ENCODE measurements at regions not wholly inside any gene's neighbourhood (a gene's known extent, or its start where the extent isn't known, plus 50 kb on each side); places are given as distances from the start of the nearest gene placed in this dataset.

- DNase-seq (ENCODE audit: extremely low read depth in 1 of 4, low spot score in 3 of 4) (no peak), ATAC-seq (no peak), FAIRE-seq (no peak)
- in situ Hi-C loops (cut with MboI) = no loop called here
- no peak overlapping the region for H3K4me3 ChIP-seq
- no peaks in the 10 kb centered on the region for H3K9me3 ChIP-seq (replicated peaks; ENCODE audit: control insufficient read depth, insufficient read depth, low read depth, low read length)
- H3K79me2 ChIP-seq (ENCODE audit: control insufficient read depth, insufficient read depth, low read length) = no peaks in the 10 kb centered on the region
- BruUV-seq (replicated peaks) = no TSS peak
- CTCF ChIA-PET (ENCODE audit: low intra/inter-chr PET ratio) = no interaction called here
- no peak overlapping the region for H3K27ac ChIP-seq (ENCODE audit: extremely low read depth, low read depth, low read length)
- H3K9ac ChIP-seq (ENCODE audit: insufficient read depth in 1 of 2, low read depth in 2 of 2, low read length in 2 of 2) = no peak overlapping the region
- POLR2A ChIA-PET = interaction anchor here (0.6 to 1.3 kb wide), 5 partner anchors 9 to 66 kb away, joined by 3 read pairs; no protein-coding TSS in a partner anchor
- no peaks in the 10 kb centered on the region for H3K9me1 ChIP-seq (ENCODE audit: control insufficient read depth, insufficient read depth, low read length)
- peaks cover 41 to 83% of the 10 kb centered on the region in 2 experiments for H3K27me3 ChIP-seq (ENCODE audit: control insufficient read depth in 2 of 2, insufficient read depth in 2 of 2, low read length in 2 of 2)
- no peaks in the 10 kb centered on the region for H3K4me1 ChIP-seq (replicated peaks in 1 of 2; ENCODE audit: control insufficient read depth in 2 of 2, insufficient read depth in 2 of 2, low read length in 2 of 2)
- no peak overlapping the region for H3K4me2 ChIP-seq (ENCODE audit: insufficient read depth, low read length)
- no peaks in the 10 kb centered on the region for H3K36me3 ChIP-seq (ENCODE audit: control insufficient read depth, insufficient read depth, low read length)
- no peak overlapping the region for H2AFZ ChIP-seq (ENCODE audit: low read depth, low read length)
- TF ChIP-seq ZNF316 (IDR thresholded peaks at IDR 0.05) (peak; percentile 44; the same call in 1 of the 2 replicates), ZNF212 (CRISPR knock-in tag; IDR thresholded peaks at IDR 0.05) (no peak), ZNF41 (CRISPR knock-in tag; conservative IDR thresholded peaks at IDR 0.05) (no peak), C11orf30 (IDR thresholded peaks at IDR 0.05; ENCODE audit: low read depth) (peak; percentile 43; the same call in 1 of the 2 replicates)
- peaks cover 2% of the 10 kb centered on the region; the same call in 1 of the 2 replicates for H4K20me1 ChIP-seq (replicated peaks; ENCODE audit: control insufficient read depth, insufficient read depth, low read length)
- WGBS (ENCODE audit: insufficient coverage, low coverage, missing lambda C conversion rate) = 11% methylated on average over 13 of the region's 13 CpGs
- intact Hi-C loops (cut with micrococcal nuclease) = no loop called here
Observed at GRCh38 chr1:38114241-38115026, 67.8 kb upstream of the POU3F1 start.

DNA sequence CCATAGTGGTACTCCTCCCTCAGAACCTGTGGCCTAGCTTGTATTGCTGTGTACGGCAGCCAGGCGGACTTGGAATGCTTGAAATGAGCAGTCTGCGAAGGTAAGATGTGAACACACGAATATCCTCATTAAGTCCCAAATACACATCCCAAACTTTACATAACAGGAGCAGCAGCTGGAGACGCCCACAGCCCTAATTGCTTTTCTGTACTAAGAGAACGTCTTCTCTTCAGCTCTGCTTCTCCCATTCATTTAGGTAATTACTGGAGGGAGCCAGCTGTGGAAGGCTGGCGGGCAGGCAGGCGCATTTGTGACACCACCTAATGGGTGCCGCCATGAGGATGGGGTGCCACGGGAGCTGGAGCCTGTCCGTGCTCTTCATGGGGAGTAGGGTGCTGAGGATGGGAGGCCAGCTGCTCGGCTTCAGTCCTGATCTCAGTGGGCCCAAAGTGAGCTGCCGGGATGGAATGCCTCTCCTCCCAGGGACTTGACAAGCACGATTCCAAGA, 66.6 kb upstream of the POU3F1 start:
- DNase-seq (ENCODE audit: extremely low read depth in 1 of 4, low spot score in 3 of 4) = no peak
- Histone ChIP-seq H3K79me2 (ENCODE audit: control insufficient read depth, insufficient read depth, low read length) (no peaks in the 10 kb centered on the region), H2AFZ (ENCODE audit: low read depth, low read length) (no peak overlapping the region), H3K9me3 (replicated peaks; ENCODE audit: control insufficient read depth, insufficient read depth, low read depth, low read length) (no peaks in the 10 kb centered on the region), H3K9ac (ENCODE audit: insufficient read depth in 1 of 2, low read depth in 2 of 2, low read length in 2 of 2) (no peak overlapping the region), H4K20me1 (replicated peaks; ENCODE audit: control insufficient read depth, insufficient read depth, low read length) (peaks cover 2% of the 10 kb centered on the region; the same call in 1 of the 2 replicates), H3K27ac (ENCODE audit: extremely low read depth, low read depth, low read length) (no peak overlapping the region), H3K36me3 (ENCODE audit: control insufficient read depth, insufficient read depth, low read length) (no peaks in the 10 kb centered on the region), H3K4me3 (no peak overlapping the region), H3K4me2 (ENCODE audit: insufficient read depth, low read length) (no peak overlapping the region), H3K9me1 (ENCODE audit: control insufficient read depth, insufficient read depth, low read length) (no peaks in the 10 kb centered on the region), H3K4me1 (replicated peaks in 1 of 2; ENCODE audit: control insufficient read depth in 2 of 2, insufficient read depth in 2 of 2, low read length in 2 of 2) (no peaks in the 10 kb centered on the region), H3K27me3 (ENCODE audit: control insufficient read depth in 2 of 2, insufficient read depth in 2 of 2, low read length in 2 of 2) (peaks cover 34 to 73% of the 10 kb centered on the region in 2 experiments)
- ATAC-seq = peak; percentile 30; the same call in 1 of the 3 replicates
- no peak for FAIRE-seq
- no TSS peak for BruUV-seq (replicated peaks)
- ChIA-PET POLR2A (interaction anchor here (0.8 to 1.0 kb wide), 3 partner anchors 28 to 90 kb away, joined by 3 to 4 read pairs (median 3); no protein-coding TSS in a partner anchor), CTCF (ENCODE audit: low intra/inter-chr PET ratio) (no interaction called here)
- TF ChIP-seq CSDE1 (IDR thresholded peaks at IDR 0.05) = no peak
- TF ChIP-seq KDM5B (IDR thresholded peaks at IDR 0.05; ENCODE audit: insufficient replicate concordance, low read depth, low read length) = no peak
- peak in 2 of 3 experiments; percentile 14 to 42; a peak in 2 of 6 replicates for TF ChIP-seq CTCF (IDR thresholded peaks at IDR 0.05 in 2 of 3, conservative IDR thresholded peaks at IDR 0.05 in 1 of 3; ENCODE audit: insufficient read depth in 2 of 3, low read depth in 1 of 3, low read length in 3 of 3)
- intact Hi-C loops (cut with micrococcal nuclease) (no loop called here), in situ Hi-C loops (cut with MboI) (no loop called here)
- WGBS (ENCODE audit: insufficient coverage, low coverage, missing lambda C conversion rate) = 12% methylated on average over 14 of the region's 14 CpGs

Measured in K562 (cell line).